K562 (cell line): ENCODE measurements at regions not wholly inside any gene's neighbourhood (a gene's known extent, or its start where the extent isn't known, plus 50 kb on each side); places are given as distances from the start of the nearest gene placed in this dataset.

Experiments used
- DPF2 ChIP-seq: fragments of 450-650 bp; IDR thresholded peaks from 2 replicates; pipeline ENCODE4 v1.6.1; 2016
- EZH2 ChIP-seq: IDR thresholded peaks from 2 replicates; pipeline ENCODE4 v1.6.1; 2012; ENCODE audit warnings: low read depth, mild to moderate bottlenecking, inconsistent platforms, low read length, borderline replicate concordance
- GATA2 ChIP-seq: sonication (generic); formaldehyde crosslinking; IDR thresholded peaks from 2 replicates; pipeline ENCODE4 v1.4.0; 2020; ENCODE audit warnings: mild to moderate bottlenecking, missing genetic modification reagents
- KLF1 ChIP-seq: fragments of 450-650 bp; IDR thresholded peaks from 2 replicates; pipeline ENCODE4 v1.6.1; 2016; ENCODE audit warnings: missing genetic modification characterization, missing compliant biosample characterization
- MXI1 ChIP-seq: IDR thresholded peaks from 2 replicates; pipeline ENCODE4 v1.6.1; 2011; ENCODE audit warnings: low read depth, mild to moderate bottlenecking, improper control_type of control experiment, low read length
- NFE2 ChIP-seq: IDR thresholded peaks from 2 replicates; pipeline ENCODE4 v1.6.1; 2014; ENCODE audit warnings: antibody characterized with exemption, low read depth
- POLR2A ChIP-seq: fragments of 450-650 bp; conservative IDR thresholded peaks from 2 replicates; pipeline ENCODE4 v1.6.1; 2016
- POLR3A ChIP-seq: IDR thresholded peaks from 2 replicates; pipeline ENCODE4 v1.6.1; 2011; ENCODE audit warnings: borderline replicate concordance, mild to moderate bottlenecking, moderate library complexity; ENCODE audit not compliant: insufficient read length, insufficient read depth; ENCODE audit errors: extremely low read depth
- ZEB2 ChIP-seq: fragments of 450-650 bp; IDR thresholded peaks from 2 replicates; pipeline ENCODE4 v1.6.1; 2016
- ZNF133 ChIP-seq: fragments of 250-450 bp; sonication (Bioruptor Pico); IDR thresholded peaks from 2 replicates; pipeline ENCODE4 v1.4.0; 2020; ENCODE audit warnings: mild to moderate bottlenecking
- ZNF780A ChIP-seq: fragments of 250-450 bp; sonication (Bioruptor Pico); IDR thresholded peaks from 2 replicates; pipeline ENCODE4 v1.5.0; 2021; ENCODE audit warnings: mild to moderate bottlenecking

- TF ChIP-seq POLR3A = no peak
- no peak for TF ChIP-seq ZNF780A
- no peak for TF ChIP-seq NFE2
- TF ChIP-seq POLR2A = no peak
- TF ChIP-seq ZNF133 (CRISPR knock-in tag) = no peak
- no peak for TF ChIP-seq KLF1
- no peak for TF ChIP-seq EZH2
- TF ChIP-seq GATA2 (CRISPR knock-in tag) = no peak
- TF ChIP-seq DPF2 = no peak
- no peak for TF ChIP-seq ZEB2
- no peak for TF ChIP-seq MXI1
Measured at GRCh38 chrX:56429581-56429980, 133.8 kb upstream of the UBQLN2 start.
